CD14-positive monocyte (primary cell): ENCODE measurements at regions not wholly inside any gene's neighbourhood (a gene's known extent, or its start where the extent isn't known, plus 50 kb on each side); places are given as distances from the start of the nearest gene placed in this dataset.

Experiments used
- DNase-seq, 3 donors: peaks; one replicate each; pipeline ENCODE4 v3.0.0-alpha.2; 2011 to 2022
- H2AFZ ChIP-seq: 2 replicates; pipeline ENCODE4 v1.6.0; 2012; ENCODE audit warnings: mild to moderate bottlenecking, low read depth, low read length, inconsistent platforms; ENCODE audit not compliant: insufficient read depth, poor library complexity, severe bottlenecking
- H3K27ac ChIP-seq, 2 donors: 1 replicate in 1 of 2; 2 replicates in 1 of 2; pipeline ENCODE4 v1.5.1; 2012 to 2013; ENCODE audit warnings: low read length in 2 of 2, control low read depth in 1 of 2, inconsistent platforms in 1 of 2, low read depth in 1 of 2, mild to moderate bottlenecking in 1 of 2
- H3K27me3 ChIP-seq, 2 donors: one replicate each; pipeline versions ENCODE4 v1.6.0 to v1.6.1; 2011 to 2013; ENCODE audit warnings: low read length in 2 of 2; ENCODE audit not compliant: control insufficient read depth in 2 of 2, insufficient read depth in 2 of 2
- H3K36me3 ChIP-seq, 2 donors: replicated peaks in 1 of 2; 1 replicate in 1 of 2; 2 replicates in 1 of 2; pipeline versions ENCODE4 v1.5.1 to v1.6.1; 2012 to 2013; ENCODE audit warnings: low read length in 2 of 2, control low read depth in 1 of 2, inconsistent platforms in 1 of 2, mild to moderate bottlenecking in 1 of 2; ENCODE audit not compliant: insufficient read depth in 2 of 2, control insufficient read depth in 1 of 2
- H3K4me1 ChIP-seq, 2 donors: 1 replicate in 1 of 2; 2 replicates in 1 of 2; pipeline versions ENCODE4 v1.5.1 to v1.6.1; 2012 to 2013; ENCODE audit warnings: low read length in 2 of 2, control low read depth in 1 of 2, inconsistent platforms in 1 of 2, mild to moderate bottlenecking in 1 of 2, moderate library complexity in 1 of 2; ENCODE audit not compliant: insufficient read depth in 2 of 2, control insufficient read depth in 1 of 2
- H3K4me2 ChIP-seq: replicated peaks from 2 replicates; pipeline ENCODE3; 2012; ENCODE audit warnings: low read length, moderate library complexity, mild to moderate bottlenecking; ENCODE audit not compliant: poor library complexity, severe bottlenecking; ENCODE audit errors: extremely low read depth
- H3K4me3 ChIP-seq, 3 experiments: fragments of 200-600 bp in 1 of 3; sonication (generic) in 1 of 3; replicated peaks in 1 of 3; 1 replicate in 2 of 3; 2 replicates in 1 of 3; pipeline ENCODE4 v1.5.1; 2011 to 2013; ENCODE audit warnings: low read length in 3 of 3, mild to moderate bottlenecking in 3 of 3, control low read depth in 2 of 3, low read depth in 2 of 3, inconsistent platforms in 1 of 3, moderate library complexity in 1 of 3
- H3K79me2 ChIP-seq: 2 replicates; pipeline ENCODE4 v1.6.0; 2012; ENCODE audit warnings: mild to moderate bottlenecking, control low read depth, inconsistent platforms, low read length, moderate library complexity; ENCODE audit not compliant: insufficient read depth
- H3K9ac ChIP-seq: 2 replicates; pipeline ENCODE4 v1.6.0; 2017; ENCODE audit warnings: low read length, mild to moderate bottlenecking; ENCODE audit not compliant: insufficient read depth, poor library complexity, severe bottlenecking
- H3K9me3 ChIP-seq, 2 donors: replicated peaks in 1 of 2; 1 replicate in 1 of 2; 2 replicates in 1 of 2; pipeline versions ENCODE4 v1.5.1 to v1.6.1; 2012 to 2013; ENCODE audit warnings: low read length in 2 of 2, control low read depth in 1 of 2; ENCODE audit not compliant: control insufficient read depth in 1 of 2, insufficient read depth in 1 of 2
- H4K20me1 ChIP-seq: 2 replicates; pipeline ENCODE4 v1.6.0; 2012; ENCODE audit warnings: mild to moderate bottlenecking, low read length, control low read depth, moderate library complexity; ENCODE audit not compliant: insufficient read depth
- H3K27ac Mint-ChIP-seq, 7 donors: one replicate each; pipeline ENCODE4 v1.8.0; 2020; ENCODE audit warnings: mild to moderate bottlenecking in 7 of 7, mixed read lengths in 7 of 7, moderate library complexity in 6 of 7, inconsistent platforms in 2 of 7
- H3K27me3 Mint-ChIP-seq, 3 donors: one replicate each; pipeline ENCODE4 v1.8.0; 2021 to 2022; ENCODE audit warnings: low read depth in 3 of 3, mild to moderate bottlenecking in 3 of 3, mixed read lengths in 3 of 3, moderate library complexity in 3 of 3, inconsistent platforms in 1 of 3
- H3K36me3 Mint-ChIP-seq, 2 donors: one replicate each; pipeline ENCODE4 v1.8.0; 2020; ENCODE audit warnings: mixed read lengths in 2 of 2, inconsistent platforms in 1 of 2, mild to moderate bottlenecking in 1 of 2
- H3K4me1 Mint-ChIP-seq: one replicate; pipeline ENCODE4 v1.8.0; 2020; ENCODE audit warnings: mild to moderate bottlenecking, mixed read lengths
- H3K4me3 Mint-ChIP-seq, 2 donors: one replicate each; pipeline ENCODE4 v1.8.0; 2020; ENCODE audit warnings: mild to moderate bottlenecking in 2 of 2, mixed read lengths in 2 of 2, moderate library complexity in 1 of 2
- H3K9me3 Mint-ChIP-seq, 7 donors: one replicate each; pipeline ENCODE4 v1.8.0; 2020 to 2022; ENCODE audit warnings: mixed read lengths in 7 of 7, mild to moderate bottlenecking in 6 of 7, moderate library complexity in 6 of 7, inconsistent platforms in 2 of 7
- CTCF ChIP-seq: fragments of 200-600 bp; IDR thresholded peaks from one replicate; pipeline ENCODE4 v1.8.0; 2022; ENCODE audit warnings: antibody characterized with exemption, mild to moderate bottlenecking
- WGBS: methylation state at CpG from one replicate; pipeline ENCODE4 v1.1.5; 2013; ENCODE audit warnings: missing lambda C conversion rate; ENCODE audit not compliant: insufficient coverage; 5-methylcytosine and 5-hydroxymethylcytosine counted together
- intact Hi-C, 2 donors: fragments of 100-400 bp; cut with micrococcal nuclease; formaldehyde crosslinking; loops; one replicate each; pipeline versions ENCODE4 v1.15.0 to v1.15.1; 2023

- Mint-ChIP-seq H3K9me3 (no peaks in the 10 kb centered on the region), H3K36me3 (no peaks in the 10 kb centered on the region)
- H3K27ac ChIP-seq: no peak overlapping the region
Observed at GRCh38 chr1:172952516-172952915, 98.2 kb downstream of the TNFSF18 start.

DNA sequence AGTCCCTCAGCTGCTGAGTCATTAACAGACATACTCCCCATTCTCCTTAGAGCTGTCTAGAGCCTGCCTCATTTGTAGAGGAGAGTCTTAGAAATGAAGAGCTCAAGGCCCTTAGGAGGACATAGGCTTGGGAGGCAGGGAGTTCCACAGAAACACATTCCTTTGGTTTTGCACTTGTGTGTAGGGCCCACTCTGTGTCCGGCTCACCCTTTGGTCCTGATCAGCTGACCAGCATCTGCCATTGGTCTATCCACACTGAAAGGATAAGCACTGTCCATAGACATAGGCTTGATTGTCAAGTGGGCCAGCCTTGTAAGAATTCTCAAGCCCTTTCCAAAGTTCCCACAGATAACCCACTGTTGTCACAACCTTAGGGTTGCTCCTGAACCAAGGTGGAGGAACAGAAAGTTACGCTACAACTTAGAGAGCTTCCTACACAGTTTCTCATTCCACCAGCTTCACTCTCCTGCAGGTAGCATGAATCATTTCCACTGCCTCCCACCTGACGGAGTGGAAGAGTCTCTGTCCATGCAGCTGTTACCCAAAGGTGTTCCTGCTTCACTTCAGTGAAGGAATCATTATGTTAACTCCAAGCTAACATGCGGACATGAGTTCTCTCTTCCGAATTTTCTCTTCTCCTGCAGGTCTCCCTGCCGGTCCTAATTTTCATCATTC lies 96.1 kb downstream of the TNFSF18 start:
- H3K27me3 ChIP-seq: no peaks in the 10 kb centered on the region
- Mint-ChIP-seq H3K36me3 (no peaks in the 10 kb centered on the region), H3K4me3 (no peak overlapping the region), H3K4me1 (no peaks in the 10 kb centered on the region), H3K9me3 (no peaks in the 10 kb centered on the region), H3K27ac (no peak overlapping the region), H3K27me3 (no peaks in the 10 kb centered on the region)
- H3K4me1 ChIP-seq: no peaks in the 10 kb centered on the region
- DNase-seq: no peak
- no peaks in the 10 kb centered on the region for H3K79me2 ChIP-seq
- no peak overlapping the region for H3K9ac ChIP-seq
- TF ChIP-seq CTCF: no peak
- no peaks in the 10 kb centered on the region for H4K20me1 ChIP-seq
- H3K27ac ChIP-seq: no peak overlapping the region
- no peak overlapping the region for H2AFZ ChIP-seq
- intact Hi-C loops: no loop called here
- no peak overlapping the region for H3K4me2 ChIP-seq
- no peak overlapping the region for H3K4me3 ChIP-seq
- H3K9me3 ChIP-seq: no peaks in the 10 kb centered on the region
- 91% methylated on average over 4 of the region's 6 CpGs for WGBS
- H3K36me3 ChIP-seq: no peaks in the 10 kb centered on the region

More at GRCh38 chr1:172952516-172952915, 98.2 kb downstream of the TNFSF18 start:
- no peaks in the 10 kb centered on the region for H3K4me1 Mint-ChIP-seq
- Histone ChIP-seq H3K4me3 (no peak overlapping the region), H3K9me3 (no peaks in the 10 kb centered on the region), H3K9ac (no peak overlapping the region), H4K20me1 (no peaks in the 10 kb centered on the region), H3K27me3 (no peaks in the 10 kb centered on the region), H3K4me2 (no peak overlapping the region), H3K4me1 (no peaks in the 10 kb centered on the region), H3K36me3 (no peaks in the 10 kb centered on the region), H3K79me2 (no peaks in the 10 kb centered on the region), H2AFZ (no peak overlapping the region)
- no peak overlapping the region for H3K27ac Mint-ChIP-seq
- no peak overlapping the region for H3K4me3 Mint-ChIP-seq
- no peak for TF ChIP-seq CTCF
- DNase-seq: no peak
- H3K27me3 Mint-ChIP-seq: peaks cover 0 to 2% (median 0%) of the 10 kb centered on the region in 3 donors
- intact Hi-C loops: no loop called here
